Muscle of arm (tissue), 1 donor: ENCODE measurements at regions not wholly inside any gene's neighbourhood (a gene's known extent, or its start where the extent isn't known, plus 50 kb on each side); places are given as distances from the start of the nearest gene placed in this dataset.

ENCODE experiments used
- DNase-seq: peaks from one replicate; pipeline ENCODE4 v3.0.0-alpha.2; 2013

DNA sequence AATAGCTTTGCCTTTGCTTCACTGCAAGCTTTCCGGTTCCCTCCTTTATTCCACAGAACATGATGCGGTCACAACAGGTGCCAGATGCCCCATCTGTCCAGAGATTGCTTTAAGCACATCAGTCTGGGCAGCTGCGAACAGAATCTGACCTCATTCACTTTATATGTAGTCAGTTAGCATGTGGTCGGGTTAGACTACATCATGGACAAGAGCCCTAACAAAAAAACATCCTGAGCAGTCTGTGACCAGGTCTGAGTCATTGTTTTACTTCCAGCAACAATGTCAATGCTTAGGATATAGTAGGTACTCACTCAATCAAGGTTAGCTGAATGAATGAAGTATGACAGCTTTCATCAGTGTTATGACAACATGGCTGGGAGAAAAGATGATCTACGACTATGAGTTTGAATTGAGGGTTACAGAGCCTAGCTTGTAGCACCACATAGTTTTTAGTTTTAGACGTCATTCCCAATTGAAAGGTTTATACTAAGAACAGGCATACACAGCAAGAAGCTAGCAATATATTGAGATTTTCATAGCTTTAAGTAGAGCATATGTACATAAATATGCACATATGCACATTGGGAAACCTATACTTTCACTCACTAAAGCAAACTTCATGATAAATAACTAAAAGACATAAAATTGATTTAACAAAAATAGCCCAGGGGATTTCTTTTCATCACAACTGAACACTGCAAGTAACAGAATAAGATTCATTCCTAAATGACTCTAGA, 64.2 kb upstream of the TMCC3 start:
- peak; percentile 49 for DNase-seq

- no peak for DNase-seq
Observed at GRCh38 chr12:94712815-94713515, 62.6 kb upstream of the TMCC3 start.

- DNase-seq, result no peak
Observed at GRCh38 chr12:94710933-94711332, 60.6 kb upstream of the TMCC3 start.

- peak; percentile 94 for DNase-seq
Observed at GRCh38 chr12:94707892-94708291, 57.5 kb upstream of the TMCC3 start.

GRCh38 chr12:94707036-94707435, 56.7 kb upstream of the TMCC3 start:
- DNase-seq, result no peak

DNA sequence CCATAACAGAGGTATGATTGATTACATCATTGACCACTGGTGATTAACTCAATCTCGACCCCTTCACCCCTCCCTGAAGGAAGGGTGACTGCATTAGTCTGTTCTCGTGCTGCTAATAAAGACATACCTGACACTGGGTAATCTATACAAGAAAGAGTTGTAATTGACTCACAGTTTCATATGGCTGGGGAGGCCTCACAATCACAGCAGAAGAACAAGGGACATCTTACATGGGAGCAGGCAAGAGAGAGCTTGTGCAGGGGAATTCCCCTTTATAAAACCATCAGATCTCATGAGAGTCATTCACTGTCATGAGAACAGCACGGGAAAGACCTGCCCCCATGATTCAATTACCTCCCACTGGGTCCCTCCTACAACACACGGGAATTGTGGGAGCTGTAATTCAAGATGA, 55.9 kb upstream of the TMCC3 start:
- DNase-seq, result no peak

GRCh38 chr12:94705676-94706075, 55.3 kb upstream of the TMCC3 start:
- no peak for DNase-seq

GRCh38 chr12:94704452-94705306, 54.3 kb upstream of the TMCC3 start:
- DNase-seq, result peak; percentile 59

DNA sequence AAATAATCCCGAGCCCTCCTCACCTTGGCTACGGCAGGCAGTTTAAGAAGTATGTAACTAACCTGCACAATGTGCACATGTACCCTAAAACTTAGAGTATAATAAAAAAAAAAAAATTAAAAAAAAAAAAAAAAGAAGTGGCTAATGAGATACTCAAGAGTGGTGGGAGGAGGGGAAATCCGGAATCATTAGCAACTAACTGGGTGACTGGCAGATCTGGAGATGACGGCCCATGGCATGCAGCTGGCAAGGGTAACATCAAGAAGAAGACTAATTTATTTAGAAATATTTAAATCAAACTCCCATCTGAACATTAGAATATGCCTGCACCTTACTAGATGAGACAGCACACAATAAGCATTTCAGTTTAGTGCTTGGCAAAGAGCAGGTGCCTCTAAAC, 52.3 kb upstream of the TMCC3 start:
- no peak for DNase-seq

DNA sequence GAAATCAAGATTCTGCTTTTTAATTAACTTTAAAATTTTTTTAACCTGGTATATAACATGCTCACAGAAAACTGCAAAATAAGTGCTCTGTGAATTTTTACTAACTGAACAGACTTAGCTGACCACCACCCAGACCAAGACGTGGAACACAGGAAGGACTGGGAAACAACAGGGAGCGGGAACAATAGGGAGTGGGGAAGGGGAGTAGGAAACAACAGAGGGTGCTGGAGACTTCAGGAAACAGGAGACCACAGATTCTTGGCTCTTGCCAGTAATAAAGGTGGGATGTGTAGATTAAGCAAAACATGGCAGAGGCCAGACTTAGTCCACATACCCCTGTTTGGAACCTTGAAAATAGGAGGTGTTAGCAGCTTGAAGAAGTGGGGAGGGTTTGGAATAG, 51.4 kb upstream of the TMCC3 start:
- DNase-seq, result no peak

- no peak for DNase-seq
Observed at GRCh38 chr12:94700662-94701061, 50.3 kb upstream of the TMCC3 start.
